Endothelial cell of umbilical vein (primary cell): ENCODE measurements at regions not wholly inside any gene's neighbourhood (a gene's known extent, or its start where the extent isn't known, plus 50 kb on each side); places are given as distances from the start of the nearest gene placed in this dataset.
"Not testable (repeated sequence)": the region's sequence is repeated elsewhere in the genome, so short reads cannot be mapped to it uniquely, and the experiment has no call there.

Experiments
- BruUV-seq: library from RNA; stranded (reverse); fragments of 400-500 nt; replicated peaks from 2 replicates; lab custom pipeline; 2021; lab: Mats Ljungman, UMichigan
- CTCF ChIA-PET: fragments of 300-600, 350-600 bp; sonication (Branson Sonifier 250); formaldehyde crosslinking; loops from one replicate; lab custom pipeline; 2021; ENCODE audit warnings: antibody characterized with exemption, inconsistent platforms; lab: Charles Lee
- POLR2A ChIA-PET: fragments of 300-600, 350-600 bp; sonication (Branson Sonifier 250); formaldehyde crosslinking; loops from one replicate; lab custom pipeline; 2021; ENCODE audit warnings: antibody characterized with exemption, inconsistent platforms; lab: Charles Lee
- DNase-seq: peaks from one replicate; pipeline ENCODE4 v3.0.0-alpha.2; 2011; ENCODE audit warnings: low read depth, low spot score
- FAIRE-seq: peaks from 2 replicates; lab custom pipeline; 2011; peaks lifted over from hg19 to GRCh38; lab: Jason Lieb, UNC
- H2AFZ ChIP-seq: 2 replicates; pipeline ENCODE4 v1.6.0; 2012; ENCODE audit warnings: low read depth, low read length, control low read depth, inconsistent platforms
- H3K27ac ChIP-seq: 2 replicates; pipeline ENCODE4 v1.5.1; 2011; ENCODE audit warnings: low read depth, mild to moderate bottlenecking, control low read depth, low read length, moderate library complexity; ENCODE audit not compliant: insufficient read depth
- H3K27me3 ChIP-seq, 2 experiments: 2 replicates each; pipeline versions ENCODE4 v1.6.0 to v1.6.1; 2011; ENCODE audit warnings: low read length in 2 of 2, mixed read lengths in 1 of 2; ENCODE audit not compliant: control insufficient read depth in 2 of 2, insufficient read depth in 2 of 2
- H3K36me3 ChIP-seq, 2 experiments: 2 replicates in 1 of 2; 3 replicates in 1 of 2; pipeline ENCODE4 v1.5.1; 2011; ENCODE audit warnings: low read length in 2 of 2, mild to moderate bottlenecking in 1 of 2, moderate library complexity in 1 of 2; ENCODE audit not compliant: control insufficient read depth in 2 of 2, insufficient read depth in 2 of 2; ENCODE audit errors: extremely low read depth in 1 of 2
- H3K4me1 ChIP-seq: 3 replicates; pipeline ENCODE4 v1.5.1; 2011; ENCODE audit warnings: mild to moderate bottlenecking, low read length; ENCODE audit not compliant: control insufficient read depth, insufficient read depth; ENCODE audit errors: extremely low read depth
- H3K4me2 ChIP-seq: 2 replicates; pipeline ENCODE4 v1.6.1; 2011; ENCODE audit warnings: low read length, control low read depth, mixed read lengths; ENCODE audit not compliant: insufficient read depth
- H3K4me3 ChIP-seq, 3 experiments: fragments of 200-600 bp in 1 of 3; sonication (generic), shearing (Covaris generic) in 1 of 3; replicated peaks in 1 of 3; 2 replicates each; pipeline ENCODE4 v1.5.1; 2011 to 2016; ENCODE audit warnings: control low read depth in 3 of 3, low read length in 3 of 3, mild to moderate bottlenecking in 2 of 3, inconsistent platforms in 1 of 3, low read depth in 1 of 3, moderate library complexity in 1 of 3; ENCODE audit not compliant: insufficient read depth in 1 of 3
- H3K79me2 ChIP-seq: 2 replicates; pipeline ENCODE4 v1.6.0; 2012; ENCODE audit warnings: low read length, inconsistent platforms; ENCODE audit not compliant: control insufficient read depth, insufficient read depth
- H3K9ac ChIP-seq: replicated peaks from 2 replicates; pipeline ENCODE3; 2011; ENCODE audit warnings: low read length, control low read depth; ENCODE audit not compliant: insufficient read depth; ENCODE audit errors: extremely low read depth
- H3K9me1 ChIP-seq: replicated peaks from 3 replicates; pipeline ENCODE4 v1.6.0; 2011; ENCODE audit warnings: mild to moderate bottlenecking, low read length; ENCODE audit not compliant: control insufficient read depth, insufficient read depth; ENCODE audit errors: extremely low read depth
- H3K9me3 ChIP-seq: replicated peaks from 2 replicates; pipeline ENCODE4 v1.5.1; 2012; ENCODE audit warnings: low read length, inconsistent platforms; ENCODE audit not compliant: control insufficient read depth, insufficient read depth
- H4K20me1 ChIP-seq: replicated peaks from 2 replicates; pipeline ENCODE3; 2011; ENCODE audit warnings: mild to moderate bottlenecking, low read length; ENCODE audit not compliant: control insufficient read depth, insufficient read depth; ENCODE audit errors: extremely low read depth
- CTCF ChIP-seq, 2 donors: IDR thresholded peaks; 1 replicate in 1 of 2; 2 replicates in 1 of 2; pipeline ENCODE4 v1.5.1; 2011; ENCODE audit warnings: low read length in 2 of 2, mild to moderate bottlenecking in 2 of 2, moderate library complexity in 2 of 2, control low read depth in 1 of 2, inconsistent platforms in 1 of 2, low read depth in 1 of 2; ENCODE audit not compliant: insufficient read depth in 1 of 2; ENCODE audit errors: extremely low read depth in 1 of 2
- EZH2 ChIP-seq: IDR thresholded peaks from 2 replicates; pipeline ENCODE4 v1.6.1; 2012; ENCODE audit warnings: borderline replicate concordance, low read depth, mild to moderate bottlenecking, moderate library complexity, low read length, inconsistent platforms; ENCODE audit not compliant: severe bottlenecking
- FOS ChIP-seq: IDR thresholded peaks from 2 replicates; pipeline ENCODE4 v1.6.1; 2011; ENCODE audit warnings: mild to moderate bottlenecking, low read length, moderate library complexity, borderline replicate concordance; ENCODE audit not compliant: insufficient read depth
- GATA2 ChIP-seq: IDR thresholded peaks from 2 replicates; pipeline ENCODE4 v1.7.0; 2011; ENCODE audit warnings: low read depth, mild to moderate bottlenecking, moderate library complexity, mixed read lengths, low read length; ENCODE audit not compliant: insufficient read length, insufficient read depth
- JUN ChIP-seq: IDR thresholded peaks from 2 replicates; pipeline ENCODE4 v1.6.1; 2011; ENCODE audit warnings: borderline replicate concordance, low read depth; ENCODE audit not compliant: insufficient read length, insufficient read depth
- MAX ChIP-seq: IDR thresholded peaks from 2 replicates; pipeline ENCODE4 v1.6.1; 2011; ENCODE audit not compliant: insufficient read depth, insufficient read length
- MYC ChIP-seq: IDR thresholded peaks from one replicate; pipeline ENCODE4 v1.6.1; 2011; ENCODE audit warnings: mild to moderate bottlenecking, low read depth, low read length
- POLR2A ChIP-seq: IDR thresholded peaks from 2 replicates; pipeline ENCODE4 v1.6.1; 2012; ENCODE audit warnings: low read depth, mild to moderate bottlenecking, control low read depth, low read length
- POLR2AphosphoS5 ChIP-seq: IDR thresholded peaks from 2 replicates; pipeline ENCODE4 v1.6.1; 2012; ENCODE audit warnings: low read depth, mild to moderate bottlenecking, control low read depth, low read length, moderate library complexity; ENCODE audit not compliant: insufficient read depth
- dilution Hi-C: fragments of 300-500 bp; cut with MboI; formaldehyde crosslinking; loops from one replicate; pipeline ENCODE4 v1.15.0; 2019; ENCODE audit warnings: low sequenced_read_pairs; ENCODE audit not compliant: extremely low pct_ligation_motif_present
- intact Hi-C: fragments of 100-400 bp; cut with micrococcal nuclease; formaldehyde crosslinking; loops from one replicate; pipeline ENCODE4 v1.10.0; 2022

DNA sequence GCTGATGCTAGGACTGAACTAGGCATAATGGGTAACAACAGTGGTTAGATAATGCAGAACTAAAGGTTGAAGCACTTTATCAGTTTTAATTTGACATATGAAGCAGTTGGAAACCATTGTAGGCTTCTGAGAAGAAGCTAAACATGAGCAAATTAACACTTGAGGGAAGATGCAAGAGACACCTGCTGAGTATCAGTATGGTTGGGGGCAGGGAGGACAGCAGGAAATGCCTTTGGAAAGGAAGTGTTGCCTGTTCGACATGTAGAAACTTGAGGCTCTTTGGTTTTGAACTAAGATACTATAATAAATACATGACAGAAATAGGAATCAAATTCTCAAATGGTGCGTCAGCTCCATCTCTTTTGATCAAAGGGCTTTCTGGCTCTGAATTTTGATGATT is 115.6 kb downstream of the FHIP1A start:
- POLR2A ChIA-PET, result no interaction called here
- Histone ChIP-seq H4K20me1 (no peaks in the 10 kb centered on the region), H3K4me2 (no peak overlapping the region), H3K79me2 (no peaks in the 10 kb centered on the region), H3K9me1 (no peaks in the 10 kb centered on the region), H3K27ac (no peak overlapping the region), H2AFZ (no peak overlapping the region), H3K9ac (no peak overlapping the region), H3K27me3 (peaks cover 6 to 8% of the 10 kb centered on the region in 2 experiments), H3K9me3 (no peaks in the 10 kb centered on the region), H3K4me1 (no peaks in the 10 kb centered on the region), H3K4me3 (no peak overlapping the region), H3K36me3 (no peaks in the 10 kb centered on the region)
- BruUV-seq, result no TSS peak
- DNase-seq (no peak), FAIRE-seq (no peak)
- intact Hi-C loops, result no loop called here
- dilution Hi-C loops, result no loop called here
- CTCF ChIA-PET, result interaction anchor here (0.7 kb wide), 1 partner anchor 17 kb away, joined by 3 read pairs; no protein-coding TSS in a partner anchor
- TF ChIP-seq FOS, result no peak
- TF ChIP-seq POLR2AphosphoS5, result no peak
- no peak for TF ChIP-seq CTCF (IDR thresholded peaks at IDR 0.05; ENCODE audit: extremely low read depth in 1 of 2, insufficient read depth in 1 of 2, low read depth in 1 of 2, low read length in 2 of 2)
- TF ChIP-seq POLR2A, result no peak
- no peak for TF ChIP-seq EZH2
- no peak for TF ChIP-seq MAX
- TF ChIP-seq GATA2, result no peak
- TF ChIP-seq MYC, result no peak
- no peak for TF ChIP-seq JUN

DNA sequence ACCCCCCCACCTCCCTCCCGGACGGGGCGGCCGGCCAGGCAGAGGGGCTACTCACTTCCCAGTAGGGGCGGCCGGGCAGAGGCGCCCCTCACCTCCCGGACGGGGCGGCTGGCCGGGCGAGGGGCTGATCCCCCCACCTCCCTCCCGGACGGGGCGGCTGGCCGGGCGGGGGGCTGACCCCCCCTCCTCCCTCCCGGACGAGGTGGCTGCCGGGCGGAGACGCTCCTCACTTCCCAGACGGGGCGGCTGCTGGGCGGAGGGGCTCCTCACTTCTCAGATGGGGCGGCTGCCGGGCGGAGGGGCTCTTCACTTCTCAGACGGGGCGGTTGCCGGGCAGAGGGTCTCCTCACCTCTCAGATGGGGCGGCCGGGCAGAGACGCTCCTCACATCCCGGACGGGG is 117.5 kb downstream of the FHIP1A start:
- not testable (repeated sequence) for BruUV-seq

More for the DNA sequence above, 117.5 kb downstream of the FHIP1A start:
- H3K79me2 ChIP-seq, POLR2A ChIA-PET, H3K9ac ChIP-seq, H3K27me3 ChIP-seq, intact Hi-C loops, H2AFZ ChIP-seq, CTCF ChIA-PET, DNase-seq, H3K9me3 ChIP-seq, H3K4me2 ChIP-seq, H4K20me1 ChIP-seq, dilution Hi-C loops, H3K4me1 ChIP-seq, H3K4me3 ChIP-seq, H3K9me1 ChIP-seq, H3K36me3 ChIP-seq, FAIRE-seq, H3K27ac ChIP-seq: not testable (repeated sequence)
